ENCODE measurements at regions not wholly inside any gene's neighbourhood (a gene's known extent, or its start where the extent isn't known, plus 50 kb on each side); places are given as distances from the start of the nearest gene placed in this dataset.

GRCh38 chr5:152290181-152290580 lies 114.9 kb downstream of the NMUR2 start:
- peaks cover 11% of the 10 kb centered on the region for H3K4me1 Mint-ChIP-seq
- no peak overlapping the region for H3K4me3 ChIP-seq (ENCODE audit: low read length)
- no peaks in the 10 kb centered on the region for H3K9me3 Mint-ChIP-seq
- H3K27ac Mint-ChIP-seq, result no peak overlapping the region
- no peak overlapping the region for H3K4me3 Mint-ChIP-seq
- no peaks in the 10 kb centered on the region for H3K9me3 ChIP-seq (ENCODE audit: control insufficient read depth, low read length)
- no peak overlapping the region for H3K9ac ChIP-seq (ENCODE audit: extremely low read depth, low read length, poor library complexity, severe bottlenecking)
- H3K27me3 Mint-ChIP-seq (ENCODE audit: insufficient read depth), result peaks cover 20% of the 10 kb centered on the region
- no peaks in the 10 kb centered on the region for H3K36me3 ChIP-seq (ENCODE audit: control insufficient read depth, insufficient read depth, low read length)
- no peaks in the 10 kb centered on the region for H3K36me3 Mint-ChIP-seq (ENCODE audit: low read depth)
- 88 to 100% methylated on average over 4 to 5 of the region's 5 CpGs for WGBS, 2 experiments (ENCODE audit: insufficient coverage in 1 of 2, insufficient read length in 1 of 2)
- no peak for DNase-seq
- H3K27ac ChIP-seq (ENCODE audit: low read depth, low read length), result no peak overlapping the region
- peaks cover 5% of the 10 kb centered on the region for H3K4me1 ChIP-seq (ENCODE audit: control insufficient read depth, insufficient read depth, low read length)
- H3K27me3 ChIP-seq (ENCODE audit: control insufficient read depth, insufficient read depth, low read length, poor library complexity, severe bottlenecking), result peaks cover 10% of the 10 kb centered on the region
- no peak for TF ChIP-seq CTCF (conservative IDR thresholded peaks at IDR 0.05)

GRCh38 chr5:152288917-152289595 lies 116.0 kb downstream of the NMUR2 start:
- no peak overlapping the region for H3K9ac ChIP-seq (ENCODE audit: extremely low read depth, low read length, poor library complexity, severe bottlenecking)
- no peak overlapping the region for H3K4me3 ChIP-seq (ENCODE audit: low read length)
- H3K27me3 ChIP-seq (ENCODE audit: control insufficient read depth, insufficient read depth, low read length, poor library complexity, severe bottlenecking), result no peaks in the 10 kb centered on the region
- H3K36me3 ChIP-seq (ENCODE audit: control insufficient read depth, insufficient read depth, low read length), result no peaks in the 10 kb centered on the region
- no peaks in the 10 kb centered on the region for H3K36me3 Mint-ChIP-seq (ENCODE audit: low read depth)
- no peak for TF ChIP-seq CTCF (conservative IDR thresholded peaks at IDR 0.05)
- DNase-seq, result no peak
- H3K4me1 ChIP-seq (ENCODE audit: control insufficient read depth, insufficient read depth, low read length), result peaks cover 5% of the 10 kb centered on the region
- H3K27ac Mint-ChIP-seq, result no peak overlapping the region
- no peaks in the 10 kb centered on the region for H3K9me3 Mint-ChIP-seq
- peaks cover 11% of the 10 kb centered on the region for H3K4me1 Mint-ChIP-seq
- no peak overlapping the region for H3K4me3 Mint-ChIP-seq
- WGBS, 2 experiments (ENCODE audit: insufficient coverage in 1 of 2, insufficient read length in 1 of 2), result 89 to 95% methylated on average over 3 of the region's 3 CpGs
- peaks cover 22% of the 10 kb centered on the region for H3K27me3 Mint-ChIP-seq (ENCODE audit: insufficient read depth)
- H3K27ac ChIP-seq (ENCODE audit: low read depth, low read length), result no peak overlapping the region
- H3K9me3 ChIP-seq (ENCODE audit: control insufficient read depth, low read length), result no peaks in the 10 kb centered on the region

GRCh38 chr5:152288499-152288898 lies 116.6 kb downstream of the NMUR2 start:
- peaks cover 4% of the 10 kb centered on the region for H3K9me3 ChIP-seq (ENCODE audit: control insufficient read depth, low read length)
- Mint-ChIP-seq H3K4me3 (no peak overlapping the region), H3K27ac (no peak overlapping the region), H3K9me3 (no peaks in the 10 kb centered on the region), H3K36me3 (ENCODE audit: low read depth) (no peaks in the 10 kb centered on the region), H3K27me3 (ENCODE audit: insufficient read depth) (peaks cover 22% of the 10 kb centered on the region), H3K4me1 (peaks cover 16% of the 10 kb centered on the region)
- no peak overlapping the region for H3K4me3 ChIP-seq (ENCODE audit: low read length)
- no peaks in the 10 kb centered on the region for H3K36me3 ChIP-seq (ENCODE audit: control insufficient read depth, insufficient read depth, low read length)
- no peaks in the 10 kb centered on the region for H3K27me3 ChIP-seq (ENCODE audit: control insufficient read depth, insufficient read depth, low read length, poor library complexity, severe bottlenecking)
- TF ChIP-seq CTCF (conservative IDR thresholded peaks at IDR 0.05), result no peak
- peaks cover 5% of the 10 kb centered on the region for H3K4me1 ChIP-seq (ENCODE audit: control insufficient read depth, insufficient read depth, low read length)
- 94 to 96% methylated on average over 6 of the region's 6 CpGs for whole genome bisulfite sequencing, 2 experiments (ENCODE audit: insufficient coverage in 1 of 2, insufficient read length in 1 of 2)
- no peak for DNase-seq
- H3K27ac ChIP-seq (ENCODE audit: low read depth, low read length), result no peak overlapping the region
- no peak overlapping the region for H3K9ac ChIP-seq (ENCODE audit: extremely low read depth, low read length, poor library complexity, severe bottlenecking)

All from endodermal cell (in vitro differentiated cells).